Caco-2 (cell line): ENCODE measurements at regions not wholly inside any gene's neighbourhood (a gene's known extent, or its start where the extent isn't known, plus 50 kb on each side); places are given as distances from the start of the nearest gene placed in this dataset.

ENCODE experiments used
- BruUV-seq: library from RNA; stranded (reverse); fragments of 400-500 nt; replicated peaks from 2 replicates; lab custom pipeline; 2021; lab: Mats Ljungman, UMichigan
- CTCF ChIA-PET: fragments of 300-600 bp; sonication (Branson Sonifier 250); formaldehyde crosslinking; loops from one replicate; lab custom pipeline; 2022; ENCODE audit warnings: antibody characterized with exemption; lab: Charles Lee
- POLR2A ChIA-PET: fragments of 300-600 bp; sonication (Branson Sonifier 250); formaldehyde crosslinking; loops from one replicate; lab custom pipeline; 2022; ENCODE audit warnings: antibody characterized with exemption; lab: Charles Lee
- DNase-seq, 2 experiments: peaks; one replicate each; pipeline versions ENCODE4 v3.0.0 to v3.0.0-alpha.2; 2020 to 2022
- H3K27me3 ChIP-seq: replicated peaks from 2 replicates; pipeline ENCODE4 v1.6.0; 2011; ENCODE audit warnings: low read length; ENCODE audit not compliant: control insufficient read depth, insufficient read depth
- H3K36me3 ChIP-seq: 2 replicates; pipeline ENCODE4 v1.5.1; 2011; ENCODE audit warnings: low read length; ENCODE audit not compliant: control insufficient read depth, insufficient read depth
- H3K4me1 ChIP-seq: fragments of 250-450 bp; sonication (Bioruptor Pico); 2 replicates; pipeline ENCODE4 v1.5.1; 2020; ENCODE audit warnings: mild to moderate bottlenecking
- H3K4me3 ChIP-seq: 2 replicates; pipeline ENCODE4 v1.5.1; 2011; ENCODE audit warnings: low read depth, mild to moderate bottlenecking, control low read depth, low read length
- H3K9me3 ChIP-seq: fragments of 250-450 bp; sonication (Bioruptor Pico); 2 replicates; pipeline ENCODE4 v1.5.1; 2020; ENCODE audit warnings: mild to moderate bottlenecking, moderate library complexity
- H3K27ac Mint-ChIP-seq: one replicate; pipeline ENCODE4 v1.8.0; 2022; ENCODE audit warnings: mixed read lengths; ENCODE audit not compliant: unreplicated experiment
- H3K27me3 Mint-ChIP-seq: one replicate; pipeline ENCODE4 v1.8.0; 2022; ENCODE audit warnings: mixed read lengths; ENCODE audit not compliant: insufficient read depth, unreplicated experiment
- H3K36me3 Mint-ChIP-seq: one replicate; pipeline ENCODE4 v1.8.0; 2022; ENCODE audit warnings: mild to moderate bottlenecking, mixed read lengths; ENCODE audit not compliant: insufficient read depth, unreplicated experiment
- H3K4me1 Mint-ChIP-seq: one replicate; pipeline ENCODE4 v1.8.0; 2022; ENCODE audit warnings: low read depth, mixed read lengths; ENCODE audit not compliant: unreplicated experiment
- H3K4me3 Mint-ChIP-seq: one replicate; pipeline ENCODE4 v1.8.0; 2022; ENCODE audit warnings: mild to moderate bottlenecking, moderate library complexity, mixed read lengths; ENCODE audit not compliant: unreplicated experiment
- H3K9me3 Mint-ChIP-seq: one replicate; pipeline ENCODE4 v1.8.0; 2022; ENCODE audit warnings: mixed read lengths; ENCODE audit not compliant: unreplicated experiment
- intact Hi-C: fragments of 100-400 bp; cut with micrococcal nuclease; formaldehyde crosslinking; loops from one replicate; pipeline ENCODE4 v1.10.0; 2022; ENCODE audit not compliant: unreplicated experiment
- TF ChIP-seq, protein P1 (sequence below), 2 experiments: fragments of 200-600 bp in 1 of 2; IDR thresholded peaks; 1 replicate in 1 of 2; 2 replicates in 1 of 2; pipeline versions ENCODE4 v1.5.1 to v1.8.0; 2011 to 2022; ENCODE audit warnings: antibody characterized with exemption in 1 of 2, control low read depth in 1 of 2, inconsistent platforms in 1 of 2, low read depth in 1 of 2, low read length in 1 of 2, mild to moderate bottlenecking in 1 of 2, moderate library complexity in 1 of 2; ENCODE audit not compliant: insufficient read depth in 1 of 2, severe bottlenecking in 1 of 2, unreplicated experiment in 1 of 2

DNA sequence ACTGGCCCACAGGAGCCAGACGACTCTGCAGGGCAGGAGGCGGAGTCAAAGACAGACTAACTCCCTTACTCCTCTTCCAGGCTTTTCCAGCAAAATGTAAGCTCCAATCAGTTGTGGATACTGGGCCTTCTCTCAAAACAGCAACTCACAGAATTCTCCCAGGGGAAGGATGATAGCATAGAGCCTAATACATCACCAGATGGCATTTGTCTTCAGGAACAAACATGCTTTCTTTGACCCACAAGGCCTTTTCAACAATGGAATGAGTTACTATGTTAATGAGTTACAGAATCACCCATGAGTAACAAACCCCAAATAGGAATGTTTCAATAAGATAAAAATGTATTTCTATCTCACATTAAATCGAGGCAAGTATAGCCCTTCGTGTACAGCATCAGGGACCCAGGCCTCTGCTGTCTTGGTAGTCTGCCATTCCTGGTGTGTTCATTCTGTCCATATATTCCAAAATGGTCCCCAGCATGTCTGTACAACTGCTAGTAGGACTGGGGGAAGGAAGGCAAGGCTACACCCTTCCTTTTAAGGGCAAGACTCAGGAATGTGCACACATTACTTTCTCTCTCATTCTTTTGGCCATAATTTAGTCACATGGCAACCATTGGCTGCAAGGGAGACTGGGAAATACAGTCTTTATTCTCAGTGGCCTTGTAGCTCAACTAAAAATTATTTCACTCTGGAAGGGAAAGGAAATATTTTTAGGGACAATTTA lies 76.4 kb downstream of the BOD1L2 start:
- TF ChIP-seq, protein P1, sequence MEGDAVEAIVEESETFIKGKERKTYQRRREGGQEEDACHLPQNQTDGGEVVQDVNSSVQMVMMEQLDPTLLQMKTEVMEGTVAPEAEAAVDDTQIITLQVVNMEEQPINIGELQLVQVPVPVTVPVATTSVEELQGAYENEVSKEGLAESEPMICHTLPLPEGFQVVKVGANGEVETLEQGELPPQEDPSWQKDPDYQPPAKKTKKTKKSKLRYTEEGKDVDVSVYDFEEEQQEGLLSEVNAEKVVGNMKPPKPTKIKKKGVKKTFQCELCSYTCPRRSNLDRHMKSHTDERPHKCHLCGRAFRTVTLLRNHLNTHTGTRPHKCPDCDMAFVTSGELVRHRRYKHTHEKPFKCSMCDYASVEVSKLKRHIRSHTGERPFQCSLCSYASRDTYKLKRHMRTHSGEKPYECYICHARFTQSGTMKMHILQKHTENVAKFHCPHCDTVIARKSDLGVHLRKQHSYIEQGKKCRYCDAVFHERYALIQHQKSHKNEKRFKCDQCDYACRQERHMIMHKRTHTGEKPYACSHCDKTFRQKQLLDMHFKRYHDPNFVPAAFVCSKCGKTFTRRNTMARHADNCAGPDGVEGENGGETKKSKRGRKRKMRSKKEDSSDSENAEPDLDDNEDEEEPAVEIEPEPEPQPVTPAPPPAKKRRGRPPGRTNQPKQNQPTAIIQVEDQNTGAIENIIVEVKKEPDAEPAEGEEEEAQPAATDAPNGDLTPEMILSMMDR (IDR thresholded peaks at IDR 0.05; ENCODE audit: insufficient read depth in 1 of 2, low read depth in 1 of 2, low read length in 1 of 2, severe bottlenecking in 1 of 2, unreplicated experiment in 1 of 2) = no peak
- ChIA-PET POLR2A (no interaction called here), CTCF (no interaction called here)
- Histone ChIP-seq H3K9me3 (no peaks in the 10 kb centered on the region), H3K4me3 (no peak overlapping the region), H3K27me3 (no peaks in the 10 kb centered on the region), H3K4me1 (peaks cover 3% of the 10 kb centered on the region; the same call in 1 of the 2 replicates), H3K36me3 (no peaks in the 10 kb centered on the region)
- no peaks in the 10 kb centered on the region for H3K27me3 Mint-ChIP-seq
- H3K9me3 Mint-ChIP-seq = no peaks in the 10 kb centered on the region
- no peaks in the 10 kb centered on the region for H3K36me3 Mint-ChIP-seq
- no TSS peak for BruUV-seq
- intact Hi-C loops = no loop called here
- H3K4me3 Mint-ChIP-seq = no peak overlapping the region
- H3K27ac Mint-ChIP-seq = no peak overlapping the region
- DNase-seq = no peak
- H3K4me1 Mint-ChIP-seq = no peaks in the 10 kb centered on the region

DNA sequence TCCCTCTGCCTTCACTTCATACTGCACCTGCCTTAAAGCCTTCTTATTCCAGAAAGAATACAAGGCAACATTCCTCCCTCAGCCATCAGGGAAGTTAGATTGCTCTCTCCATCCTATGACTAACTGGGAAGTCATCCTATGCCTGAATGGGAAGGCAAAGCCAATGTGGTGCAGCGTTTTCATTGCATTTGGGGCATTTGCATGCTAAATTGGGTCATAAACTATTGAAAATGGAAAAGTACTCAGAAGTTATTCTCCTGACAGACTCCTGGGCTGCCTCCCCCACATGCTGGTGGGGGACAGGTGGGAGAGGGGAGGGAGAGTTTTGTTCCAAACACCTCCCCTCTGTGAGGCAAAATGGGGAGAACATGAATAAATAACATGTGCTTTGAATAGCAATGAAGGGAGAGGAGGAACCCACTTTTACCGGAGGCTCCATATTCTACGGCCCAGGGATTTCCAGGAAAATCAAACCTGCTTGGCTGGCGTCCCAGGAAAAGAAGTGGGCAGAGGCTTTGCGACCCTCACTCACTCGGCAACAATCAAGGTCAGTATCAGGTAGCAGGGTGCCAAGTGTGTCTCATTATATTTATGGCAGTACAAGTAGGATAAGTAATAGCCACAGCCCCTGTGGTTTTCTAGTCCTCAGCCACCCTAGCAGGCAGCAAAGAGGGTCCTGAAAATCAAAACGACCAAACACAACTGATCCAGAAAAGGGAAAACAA lies 84.1 kb downstream of the BOD1L2 start:
- ChIA-PET CTCF (no interaction called here), POLR2A (no interaction called here)
- Mint-ChIP-seq H3K4me1 (no peaks in the 10 kb centered on the region), H3K4me3 (no peak overlapping the region), H3K27ac (no peak overlapping the region), H3K9me3 (no peaks in the 10 kb centered on the region), H3K36me3 (no peaks in the 10 kb centered on the region), H3K27me3 (no peaks in the 10 kb centered on the region)
- TF ChIP-seq, protein P1 (IDR thresholded peaks at IDR 0.05; ENCODE audit: insufficient read depth in 1 of 2, low read depth in 1 of 2, low read length in 1 of 2, severe bottlenecking in 1 of 2, unreplicated experiment in 1 of 2) = no peak
- intact Hi-C loops = no loop called here
- Histone ChIP-seq H3K4me3 (no peak overlapping the region), H3K4me1 (no peaks in the 10 kb centered on the region), H3K27me3 (no peaks in the 10 kb centered on the region), H3K36me3 (no peaks in the 10 kb centered on the region), H3K9me3 (no peaks in the 10 kb centered on the region)
- no peak for DNase-seq
- no TSS peak for BruUV-seq

DNA sequence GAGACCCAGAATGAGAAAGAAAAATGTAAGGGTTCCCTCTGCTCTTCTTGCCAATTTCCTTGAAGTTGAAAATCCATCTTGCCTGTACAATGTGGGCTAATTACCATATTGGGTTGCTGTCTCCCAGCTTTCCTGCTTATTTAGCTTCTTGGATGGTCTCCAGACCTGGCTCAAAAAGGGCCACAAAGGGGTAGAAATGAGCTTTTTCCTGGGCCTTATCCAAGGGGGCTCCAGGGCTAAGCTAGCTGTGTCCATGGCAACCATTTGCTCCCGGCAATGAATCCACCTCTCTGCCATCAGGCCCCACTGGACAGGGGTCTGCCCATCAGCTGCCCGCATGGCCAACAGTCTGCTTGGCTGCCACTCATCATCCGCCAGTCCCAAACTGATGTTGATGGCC lies 85.0 kb downstream of the BOD1L2 start:
- ChIA-PET POLR2A (no interaction called here), CTCF (no interaction called here)
- H3K27me3 Mint-ChIP-seq = no peaks in the 10 kb centered on the region
- H3K4me3 Mint-ChIP-seq = no peak overlapping the region
- no peaks in the 10 kb centered on the region for H3K36me3 Mint-ChIP-seq
- H3K27ac Mint-ChIP-seq = no peak overlapping the region
- DNase-seq = no peak
- no peaks in the 10 kb centered on the region for H3K4me1 Mint-ChIP-seq
- BruUV-seq = no TSS peak
- Histone ChIP-seq H3K9me3 (no peaks in the 10 kb centered on the region), H3K36me3 (no peaks in the 10 kb centered on the region), H3K27me3 (no peaks in the 10 kb centered on the region), H3K4me3 (no peak overlapping the region), H3K4me1 (no peaks in the 10 kb centered on the region)
- H3K9me3 Mint-ChIP-seq = no peaks in the 10 kb centered on the region
- intact Hi-C loops = no loop called here
- TF ChIP-seq, protein P1 (IDR thresholded peaks at IDR 0.05; ENCODE audit: insufficient read depth in 1 of 2, low read depth in 1 of 2, low read length in 1 of 2, severe bottlenecking in 1 of 2, unreplicated experiment in 1 of 2) = no peak
